ENCODE measurements at regions not wholly inside any gene's neighbourhood (a gene's known extent, or its start where the extent isn't known, plus 50 kb on each side); places are given as distances from the start of the nearest gene placed in this dataset.
A peak's percentile ranks its signal among the peaks of the same experiment; 100 is the strongest.

DNA sequence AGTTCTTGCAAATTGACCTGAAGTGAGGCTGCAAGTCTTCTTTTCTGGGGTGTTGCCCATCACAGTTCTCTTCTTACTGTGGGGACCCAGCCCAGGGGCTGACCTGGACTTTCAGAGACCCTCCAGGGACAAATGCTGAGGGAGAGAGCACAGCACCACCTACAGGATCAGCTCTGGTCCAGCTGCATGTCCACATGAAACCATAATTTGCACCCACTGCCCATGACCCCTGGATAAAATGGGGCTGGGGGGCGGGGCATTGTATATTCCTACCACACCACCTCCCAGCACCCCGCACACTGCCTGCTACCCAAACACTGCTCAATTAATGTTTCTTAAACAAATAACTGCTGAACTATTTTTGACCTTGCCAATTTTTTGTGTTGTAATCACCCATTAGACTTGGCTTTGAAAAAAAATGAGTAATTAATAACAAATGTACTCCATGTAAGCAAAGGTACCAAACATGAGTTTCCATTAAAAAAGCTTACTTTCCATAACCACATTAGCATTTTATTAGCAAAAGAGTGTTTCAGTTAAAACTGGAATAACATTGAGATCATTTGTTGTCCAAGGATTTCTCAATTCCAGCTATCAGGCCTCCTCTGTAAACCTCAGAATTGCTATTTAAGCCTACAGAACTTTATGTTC lies 168.0 kb upstream of the RAB4A start:
- Histone ChIP-seq H3K79me2 (ENCODE audit: insufficient read depth, low read length) (no peaks in the 10 kb centered on the region), H3K4me3 (replicated peaks in 1 of 3; ENCODE audit: low read depth in 2 of 3, low read length in 3 of 3) (no peak overlapping the region), H3K9me3 (replicated peaks in 1 of 2; ENCODE audit: control insufficient read depth in 1 of 2, insufficient read depth in 1 of 2, low read length in 2 of 2) (peaks cover 0 to 4% of the 10 kb centered on the region in 2 donors), H3K27me3 (ENCODE audit: control insufficient read depth in 2 of 2, insufficient read depth in 2 of 2, low read length in 2 of 2) (no peaks in the 10 kb centered on the region), H3K4me2 (replicated peaks; ENCODE audit: extremely low read depth, low read length, poor library complexity, severe bottlenecking) (no peak overlapping the region), H2AFZ (ENCODE audit: insufficient read depth, low read depth, low read length, poor library complexity, severe bottlenecking) (no peak overlapping the region), H3K27ac (ENCODE audit: low read depth in 1 of 2, low read length in 2 of 2) (no peak overlapping the region), H4K20me1 (ENCODE audit: insufficient read depth, low read length) (no peaks in the 10 kb centered on the region), H3K9ac (ENCODE audit: insufficient read depth, low read length, poor library complexity, severe bottlenecking) (no peak overlapping the region), H3K4me1 (ENCODE audit: control insufficient read depth in 1 of 2, insufficient read depth in 2 of 2, low read length in 2 of 2) (peaks cover 0 to 2% of the 10 kb centered on the region in 2 donors), H3K36me3 (replicated peaks in 1 of 2; ENCODE audit: control insufficient read depth in 1 of 2, insufficient read depth in 2 of 2, low read length in 2 of 2) (no peaks in the 10 kb centered on the region)
- TF ChIP-seq, protein P1, sequence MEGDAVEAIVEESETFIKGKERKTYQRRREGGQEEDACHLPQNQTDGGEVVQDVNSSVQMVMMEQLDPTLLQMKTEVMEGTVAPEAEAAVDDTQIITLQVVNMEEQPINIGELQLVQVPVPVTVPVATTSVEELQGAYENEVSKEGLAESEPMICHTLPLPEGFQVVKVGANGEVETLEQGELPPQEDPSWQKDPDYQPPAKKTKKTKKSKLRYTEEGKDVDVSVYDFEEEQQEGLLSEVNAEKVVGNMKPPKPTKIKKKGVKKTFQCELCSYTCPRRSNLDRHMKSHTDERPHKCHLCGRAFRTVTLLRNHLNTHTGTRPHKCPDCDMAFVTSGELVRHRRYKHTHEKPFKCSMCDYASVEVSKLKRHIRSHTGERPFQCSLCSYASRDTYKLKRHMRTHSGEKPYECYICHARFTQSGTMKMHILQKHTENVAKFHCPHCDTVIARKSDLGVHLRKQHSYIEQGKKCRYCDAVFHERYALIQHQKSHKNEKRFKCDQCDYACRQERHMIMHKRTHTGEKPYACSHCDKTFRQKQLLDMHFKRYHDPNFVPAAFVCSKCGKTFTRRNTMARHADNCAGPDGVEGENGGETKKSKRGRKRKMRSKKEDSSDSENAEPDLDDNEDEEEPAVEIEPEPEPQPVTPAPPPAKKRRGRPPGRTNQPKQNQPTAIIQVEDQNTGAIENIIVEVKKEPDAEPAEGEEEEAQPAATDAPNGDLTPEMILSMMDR (IDR thresholded peaks at IDR 0.05), result no peak
- H3K27ac Mint-ChIP-seq, result peak overlapping the region in 2 of 7 donors; percentile 4 to 64
- peaks cover 0 to 9% (median 3%) of the 10 kb centered on the region in 7 donors for H3K9me3 Mint-ChIP-seq
- peaks cover 2 to 5% (median 2%) of the 10 kb centered on the region in 3 donors for H3K27me3 Mint-ChIP-seq (ENCODE audit: low read depth in 3 of 3)
- H3K36me3 Mint-ChIP-seq, result no peaks in the 10 kb centered on the region
- no CpG with 5 or more reads among the region's 2 CpGs for WGBS (ENCODE audit: insufficient coverage)
- intact Hi-C loops (cut with micrococcal nuclease), result no loop called here
- peaks cover 7% of the 10 kb centered on the region for H3K4me1 Mint-ChIP-seq
- no peak for DNase-seq
- no peak overlapping the region for H3K4me3 Mint-ChIP-seq

DNA sequence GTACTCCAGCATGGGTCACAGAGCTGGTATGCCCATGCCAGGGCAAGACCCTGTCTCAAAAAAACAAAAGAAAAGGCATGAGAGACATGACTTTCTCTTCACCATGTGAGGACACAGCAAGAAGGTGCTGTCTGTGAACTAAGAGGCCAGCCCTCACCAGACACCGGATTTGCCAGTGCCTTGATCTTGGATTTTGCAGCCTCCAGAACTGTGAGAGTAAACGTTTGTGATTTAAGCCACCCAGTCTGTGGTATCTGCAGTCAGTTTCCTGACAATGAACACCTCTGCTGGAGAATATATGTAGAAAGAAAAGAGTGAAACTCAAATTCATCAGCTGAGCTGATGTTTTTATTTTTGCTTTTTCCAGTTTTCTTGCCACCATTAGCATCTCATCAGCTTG lies 166.3 kb upstream of the RAB4A start:
- H3K4me3 ChIP-seq (replicated peaks in 1 of 3; ENCODE audit: low read depth in 2 of 3, low read length in 3 of 3), result no peak overlapping the region
- no peak for DNase-seq
- no peak overlapping the region for H2AFZ ChIP-seq (ENCODE audit: insufficient read depth, low read depth, low read length, poor library complexity, severe bottlenecking)
- no peak overlapping the region for H3K4me3 Mint-ChIP-seq
- no peak overlapping the region for H3K27ac ChIP-seq (ENCODE audit: low read depth in 1 of 2, low read length in 2 of 2)
- peaks cover 0 to 7% (median 3%) of the 10 kb centered on the region in 7 donors for H3K9me3 Mint-ChIP-seq
- peaks cover 2 to 5% (median 2%) of the 10 kb centered on the region in 3 donors for H3K27me3 Mint-ChIP-seq (ENCODE audit: low read depth in 3 of 3)
- no peaks in the 10 kb centered on the region for H4K20me1 ChIP-seq (ENCODE audit: insufficient read depth, low read length)
- no peaks in the 10 kb centered on the region for H3K36me3 ChIP-seq (replicated peaks in 1 of 2; ENCODE audit: control insufficient read depth in 1 of 2, insufficient read depth in 2 of 2, low read length in 2 of 2)
- intact Hi-C loops (cut with micrococcal nuclease), result no loop called here
- no peak overlapping the region for H3K4me2 ChIP-seq (replicated peaks; ENCODE audit: extremely low read depth, low read length, poor library complexity, severe bottlenecking)
- no peak overlapping the region for H3K27ac Mint-ChIP-seq
- no peaks in the 10 kb centered on the region for H3K79me2 ChIP-seq (ENCODE audit: insufficient read depth, low read length)
- peaks cover 13 to 15% of the 10 kb centered on the region in 2 donors for H3K4me1 ChIP-seq (ENCODE audit: control insufficient read depth in 1 of 2, insufficient read depth in 2 of 2, low read length in 2 of 2)
- peaks cover 23% of the 10 kb centered on the region for H3K4me1 Mint-ChIP-seq
- TF ChIP-seq, protein P1 (IDR thresholded peaks at IDR 0.05), result no peak
- H3K9ac ChIP-seq (ENCODE audit: insufficient read depth, low read length, poor library complexity, severe bottlenecking), result no peak overlapping the region
- 100% methylated on average over 1 of the region's 2 CpGs for WGBS (ENCODE audit: insufficient coverage)
- H3K36me3 Mint-ChIP-seq, result no peaks in the 10 kb centered on the region
- H3K9me3 ChIP-seq (replicated peaks in 1 of 2; ENCODE audit: control insufficient read depth in 1 of 2, insufficient read depth in 1 of 2, low read length in 2 of 2), result peaks cover 0 to 4% of the 10 kb centered on the region in 2 donors
- no peaks in the 10 kb centered on the region for H3K27me3 ChIP-seq (ENCODE audit: control insufficient read depth in 2 of 2, insufficient read depth in 2 of 2, low read length in 2 of 2)

All from CD14-positive monocyte (primary cell).